Liver (tissue), 8 donors: ENCODE measurements at regions not wholly inside any gene's neighbourhood (a gene's known extent, or its start where the extent isn't known, plus 50 kb on each side); places are given as distances from the start of the nearest gene placed in this dataset.

Source experiments
- DNase-seq: peaks from one replicate; pipeline ENCODE4 v3.0.0-alpha.2; 2017; ENCODE audit warnings: low spot score
- H3K27ac ChIP-seq, 2 donors: one replicate each; pipeline ENCODE4 v1.7.0; 2013; ENCODE audit warnings: inconsistent platforms in 2 of 2, low read length in 2 of 2, control low read depth in 1 of 2, low read depth in 1 of 2, mild to moderate bottlenecking in 1 of 2
- H3K27me3 ChIP-seq, 4 donors: one replicate each; pipeline versions ENCODE4 v1.6.1 to v1.7.0; 2013; ENCODE audit warnings: low read length in 3 of 4, inconsistent platforms in 1 of 4, mild to moderate bottlenecking in 1 of 4, moderate library complexity in 1 of 4; ENCODE audit not compliant: control insufficient read depth in 4 of 4, insufficient read depth in 4 of 4
- H3K36me3 ChIP-seq, 4 donors: one replicate each; pipeline versions ENCODE4 v1.6.1 to v1.7.0; 2013; ENCODE audit warnings: low read length in 3 of 4, mild to moderate bottlenecking in 3 of 4, low read depth in 1 of 4, moderate library complexity in 1 of 4; ENCODE audit not compliant: control insufficient read depth in 4 of 4, insufficient read depth in 3 of 4
- H3K4me1 ChIP-seq, 4 donors: one replicate each; pipeline versions ENCODE4 v1.6.1 to v1.7.0; 2013; ENCODE audit warnings: low read length in 3 of 4, mild to moderate bottlenecking in 3 of 4, moderate library complexity in 1 of 4; ENCODE audit not compliant: control insufficient read depth in 4 of 4, insufficient read depth in 4 of 4
- H3K4me3 ChIP-seq, 3 donors: one replicate each; pipeline versions ENCODE4 v1.6.1 to v1.7.0; 2013; ENCODE audit warnings: low read length in 3 of 3, control low read depth in 1 of 3, low read depth in 1 of 3, mild to moderate bottlenecking in 1 of 3
- H3K9ac ChIP-seq, 2 donors: one replicate each; pipeline ENCODE4 v1.7.0; 2013; ENCODE audit warnings: low read length in 2 of 2, mild to moderate bottlenecking in 2 of 2, moderate library complexity in 2 of 2, control low read depth in 1 of 2, low read depth in 1 of 2
- H3K9me3 ChIP-seq, 4 donors: one replicate each; pipeline versions ENCODE4 v1.6.1 to v1.7.0; 2013; ENCODE audit warnings: low read length in 3 of 4; ENCODE audit not compliant: control insufficient read depth in 4 of 4
- ATF3 ChIP-seq: IDR thresholded peaks from 2 replicates; pipeline ENCODE4 v1.6.1; 2016; ENCODE audit warnings: antibody characterized with exemption
- CTCF ChIP-seq: fragments of 150-350 bp; IDR thresholded peaks from 2 replicates; pipeline ENCODE4 v1.5.1; 2017; ENCODE audit warnings: improper control_type of control experiment, low read depth, low read length; ENCODE audit not compliant: missing input control
- EGR1 ChIP-seq, 2 donors: IDR thresholded peaks; 2 replicates each; pipeline ENCODE4 v1.6.1; 2016 to 2018; ENCODE audit warnings: antibody characterized with exemption in 2 of 2, low read depth in 2 of 2
- FOXA1 ChIP-seq: IDR thresholded peaks from 2 replicates; pipeline ENCODE4 v1.6.1; 2016; ENCODE audit warnings: antibody characterized with exemption
- FOXA2 ChIP-seq: IDR thresholded peaks from 2 replicates; pipeline ENCODE4 v1.6.1; 2016; ENCODE audit warnings: antibody characterized with exemption
- GABPA ChIP-seq, 2 donors: IDR thresholded peaks in 1 of 2; conservative IDR thresholded peaks in 1 of 2; 2 replicates each; pipeline ENCODE4 v1.6.1; 2016; ENCODE audit warnings: antibody characterized with exemption in 2 of 2, mild to moderate bottlenecking in 1 of 2, moderate library complexity in 1 of 2
- HNF4G ChIP-seq: IDR thresholded peaks from 2 replicates; pipeline ENCODE4 v1.6.1; 2016; ENCODE audit warnings: antibody characterized with exemption
- JUND ChIP-seq, 2 donors: IDR thresholded peaks; 2 replicates each; pipeline ENCODE4 v1.6.1; 2016; ENCODE audit warnings: antibody characterized with exemption in 2 of 2
- MAX ChIP-seq: IDR thresholded peaks from 2 replicates; pipeline ENCODE4 v1.6.1; 2016; ENCODE audit warnings: antibody characterized with exemption
- NR2F2 ChIP-seq: IDR thresholded peaks from 2 replicates; pipeline ENCODE4 v1.6.1; 2016; ENCODE audit warnings: antibody characterized with exemption
- RAD21 ChIP-seq, 2 donors: IDR thresholded peaks; 2 replicates each; pipeline ENCODE4 v1.6.1; 2016; ENCODE audit warnings: antibody characterized with exemption in 2 of 2, mild to moderate bottlenecking in 2 of 2
- REST ChIP-seq: IDR thresholded peaks from 2 replicates; pipeline ENCODE4 v1.6.1; 2016; ENCODE audit warnings: antibody characterized with exemption, mild to moderate bottlenecking
- RXRA ChIP-seq, 2 donors: IDR thresholded peaks; 2 replicates each; pipeline ENCODE4 v1.6.1; 2017 to 2018; ENCODE audit warnings: antibody characterized with exemption in 2 of 2, mild to moderate bottlenecking in 1 of 2
- SP1 ChIP-seq: IDR thresholded peaks from 2 replicates; pipeline ENCODE4 v1.6.1; 2018; ENCODE audit warnings: antibody characterized with exemption, mild to moderate bottlenecking
- TAF1 ChIP-seq: conservative IDR thresholded peaks from 2 replicates; pipeline ENCODE4 v1.6.1; 2016; ENCODE audit warnings: antibody characterized with exemption, mild to moderate bottlenecking
- YY1 ChIP-seq: IDR thresholded peaks from 2 replicates; pipeline ENCODE4 v1.6.1; 2016; ENCODE audit warnings: antibody characterized with exemption, mild to moderate bottlenecking
- ZBTB33 ChIP-seq: IDR thresholded peaks from 2 replicates; pipeline ENCODE4 v1.6.1; 2016; ENCODE audit warnings: antibody characterized with exemption
- WGBS: extraction: QIAGEN DNeasy Blood & Tissue Kit; methylation state at CpG from one replicate; pipeline ENCODE4 v1.1.7; 2013; 5-methylcytosine and 5-hydroxymethylcytosine counted together
- donor health status: healthy.
- donor health status: healthy.
- donor health status: healthy.
- donor health status: healthy.
- donor health status: healthy.

- Histone ChIP-seq H3K4me1 (no peaks in the 10 kb centered on the region), H3K36me3 (no peaks in the 10 kb centered on the region), H3K9me3 (no peaks in the 10 kb centered on the region), H3K27me3 (no peaks in the 10 kb centered on the region), H3K9ac (no peak overlapping the region), H3K27ac (no peak overlapping the region), H3K4me3 (no peak overlapping the region)
- 77% methylated on average over 6 of the region's 6 CpGs for WGBS
- no peak for DNase-seq
- TF ChIP-seq YY1 = no peak
- TF ChIP-seq CTCF = no peak
- TF ChIP-seq TAF1 = no peak
- TF ChIP-seq RAD21 (IDR thresholded peaks at IDR 0.05) = no peak
- no peak for TF ChIP-seq HNF4G
- TF ChIP-seq JUND (IDR thresholded peaks at IDR 0.05) = no peak
- no peak for TF ChIP-seq MAX
- no peak for TF ChIP-seq FOXA1
- no peak for TF ChIP-seq NR2F2
- no peak for TF ChIP-seq EGR1 (IDR thresholded peaks at IDR 0.05; ENCODE audit: low read depth in 2 of 2)
- TF ChIP-seq FOXA2 = no peak
- no peak for TF ChIP-seq ATF3
- TF ChIP-seq REST = no peak
- no peak for TF ChIP-seq ZBTB33
- TF ChIP-seq RXRA (IDR thresholded peaks at IDR 0.05) = no peak
Measured at GRCh38 chr7:106393564-106394251, 108.9 kb upstream of the NAMPT start.

- no peak for TF ChIP-seq RXRA (IDR thresholded peaks at IDR 0.05)
- no peak for TF ChIP-seq SP1
- TF ChIP-seq EGR1 (IDR thresholded peaks at IDR 0.05; ENCODE audit: low read depth in 2 of 2) = no peak
- TF ChIP-seq HNF4G = no peak
- no peak for TF ChIP-seq FOXA2
- TF ChIP-seq TAF1 = no peak
- TF ChIP-seq YY1 = no peak
- TF ChIP-seq REST = no peak
- no peak for TF ChIP-seq JUND (IDR thresholded peaks at IDR 0.05)
- no peak for TF ChIP-seq GABPA (IDR thresholded peaks at IDR 0.05 in 1 of 2, conservative IDR thresholded peaks at IDR 0.05 in 1 of 2)
- TF ChIP-seq FOXA1 = no peak
- TF ChIP-seq ATF3 = no peak
Measured at GRCh38 chr7:106392590-106392989, 107.8 kb upstream of the NAMPT start.

More at GRCh38 chr7:106392590-106392989, 107.8 kb upstream of the NAMPT start:
- no peak overlapping the region for H3K4me3 ChIP-seq
- H3K4me1 ChIP-seq = no peaks in the 10 kb centered on the region
- no peaks in the 10 kb centered on the region for H3K36me3 ChIP-seq
- no peak overlapping the region for H3K27ac ChIP-seq
- no peaks in the 10 kb centered on the region for H3K27me3 ChIP-seq
- WGBS = 64% methylated on average over 2 of the region's 2 CpGs
- H3K9ac ChIP-seq = no peak overlapping the region
- DNase-seq = no peak
- no peaks in the 10 kb centered on the region for H3K9me3 ChIP-seq
